SK-N-SH (cell line): ENCODE measurements at regions not wholly inside any gene's neighbourhood (a gene's known extent, or its start where the extent isn't known, plus 50 kb on each side); places are given as distances from the start of the nearest gene placed in this dataset.
"Not testable (repeated sequence)": the region's sequence is repeated elsewhere in the genome, so short reads cannot be mapped to it uniquely, and the experiment has no call there.

Source experiments
- CTCF ChIA-PET: fragments of 300-600, 350-600 bp; formaldehyde crosslinking; extraction: SDS; loops from one replicate; lab custom pipeline; 2021; lab: Yijun Ruan, JAX
- POLR2A ChIA-PET: fragments of 350-600 bp; sonication (Branson Sonifier 250); formaldehyde crosslinking; extraction: SDS; loops from one replicate; lab custom pipeline; 2020; ENCODE audit warnings: antibody characterized with exemption, inconsistent platforms; lab: Yijun Ruan, JAX
- DNase-seq: peaks from one replicate; pipeline ENCODE4 v3.0.0; 2012
- H2AFZ ChIP-seq: fragments of 200-600 bp; sonication (generic); 2 replicates; pipeline ENCODE4 v1.8.1; 2016; ENCODE audit warnings: antibody characterized with exemption, mild to moderate bottlenecking, low read depth
- H3F3A ChIP-seq: fragments of 200-600 bp; sonication (generic); replicated peaks from 2 replicates; pipeline ENCODE3; 2016; ENCODE audit warnings: antibody characterized with exemption, mild to moderate bottlenecking; ENCODE audit not compliant: insufficient read depth
- H3K27ac ChIP-seq, 2 experiments: fragments of 200-500 bp in 1 of 2; fragments of 200-600 bp in 1 of 2; sonication (Bioruptor generic) in 1 of 2; sonication (generic), shearing (Covaris generic) in 1 of 2; 2 replicates each; pipeline versions ENCODE4 v1.5.1 to v1.6.1; 2014 to 2016; ENCODE audit warnings: low read depth in 2 of 2, inconsistent platforms in 1 of 2, low read length in 1 of 2, mild to moderate bottlenecking in 1 of 2, mixed read lengths in 1 of 2
- H3K27me3 ChIP-seq: fragments of 200-600 bp; sonication (generic), shearing (Covaris generic); 2 replicates; pipeline ENCODE4 v1.6.1; 2016; ENCODE audit warnings: mixed run types; ENCODE audit not compliant: insufficient read depth
- H3K36me3 ChIP-seq, 2 experiments: fragments of 200-500 bp in 1 of 2; fragments of 200-600 bp in 1 of 2; sonication (Bioruptor generic) in 1 of 2; sonication (generic) in 1 of 2; replicated peaks in 1 of 2; 2 replicates each; pipeline versions ENCODE3 to v1.5.1; 2014 to 2016; ENCODE audit warnings: low read length in 1 of 2, mild to moderate bottlenecking in 1 of 2; ENCODE audit not compliant: insufficient read depth in 2 of 2, control insufficient read depth in 1 of 2
- H3K4me1 ChIP-seq, 2 experiments: fragments of 200-500 bp in 1 of 2; fragments of 200-600 bp in 1 of 2; sonication (Bioruptor generic) in 1 of 2; sonication (generic), shearing (Covaris generic) in 1 of 2; 2 replicates each; pipeline versions ENCODE4 v1.5.1 to v1.6.1; 2014 to 2016; ENCODE audit warnings: low read depth in 1 of 2, low read length in 1 of 2, mixed run types in 1 of 2; ENCODE audit not compliant: insufficient read depth in 2 of 2, control insufficient read depth in 1 of 2
- H3K4me2 ChIP-seq: fragments of 200-600 bp; sonication (generic), shearing (Covaris generic); 2 replicates; pipeline ENCODE4 v1.6.1; 2017; ENCODE audit warnings: mixed run types
- H3K4me3 ChIP-seq, 2 experiments: fragments of 200-500 bp in 1 of 2; fragments of 200-600 bp in 1 of 2; sonication (Bioruptor generic) in 1 of 2; sonication (generic), shearing (Covaris generic) in 1 of 2; 2 replicates each; pipeline versions ENCODE4 v1.5.1 to v1.8.1; 2014 to 2016; ENCODE audit warnings: low read depth in 2 of 2, inconsistent platforms in 1 of 2, low read length in 1 of 2, mild to moderate bottlenecking in 1 of 2, mixed read lengths in 1 of 2, moderate library complexity in 1 of 2
- H3K79me2 ChIP-seq: fragments of 200-600 bp; sonication (generic); 2 replicates; pipeline ENCODE4 v1.8.1; 2017; ENCODE audit warnings: mild to moderate bottlenecking; ENCODE audit not compliant: insufficient read depth
- H3K9ac ChIP-seq: fragments of 200-600 bp; sonication (generic); 2 replicates; pipeline ENCODE4 v1.6.1; 2017; ENCODE audit warnings: mixed run types
- H3K9me2 ChIP-seq: fragments of 200-600 bp; sonication (generic); 2 replicates; pipeline ENCODE4 v1.6.1; 2017; ENCODE audit warnings: mixed run types
- H3K9me3 ChIP-seq: fragments of 200-600 bp; sonication (generic); 2 replicates; pipeline ENCODE4 v1.6.1; 2017; ENCODE audit warnings: mixed run types, mild to moderate bottlenecking, moderate library complexity
- H4K20me1 ChIP-seq: fragments of 200-600 bp; sonication (generic); 2 replicates; pipeline ENCODE4 v1.6.1; 2017; ENCODE audit warnings: mild to moderate bottlenecking, mixed run types; ENCODE audit not compliant: insufficient read depth
- JUND ChIP-seq: IDR thresholded peaks from 2 replicates; pipeline ENCODE4 v1.4.0; 2012
- MXI1 ChIP-seq: IDR thresholded peaks from 2 replicates; pipeline ENCODE4 v1.6.1; 2012; ENCODE audit warnings: mild to moderate bottlenecking, low read depth, low read length, improper control_type of control experiment
- RFX5 ChIP-seq: IDR thresholded peaks from 2 replicates; pipeline ENCODE4 v1.6.1; 2012; ENCODE audit warnings: mild to moderate bottlenecking, improper control_type of control experiment, low read length
- RXRA ChIP-seq: IDR thresholded peaks from 2 replicates; pipeline ENCODE4 v1.4.0; 2012; ENCODE audit warnings: low read depth, mild to moderate bottlenecking, borderline replicate concordance
- SIN3A ChIP-seq: IDR thresholded peaks from 2 replicates; pipeline ENCODE4 v1.6.1; 2012; ENCODE audit warnings: low read depth, mild to moderate bottlenecking, low read length, moderate library complexity, borderline replicate concordance
- SMC3 ChIP-seq: IDR thresholded peaks from 2 replicates; pipeline ENCODE4 v1.6.1; 2012; ENCODE audit warnings: low read depth, low read length, improper control_type of control experiment
- TCF12 ChIP-seq: IDR thresholded peaks from 2 replicates; pipeline ENCODE4 v1.4.0; 2012
- TEAD4 ChIP-seq: IDR thresholded peaks from 2 replicates; pipeline ENCODE4 v1.4.0; 2012; ENCODE audit warnings: mild to moderate bottlenecking, borderline replicate concordance; ENCODE audit not compliant: insufficient read depth
- WGBS: methylation state at CpG from one replicate; pipeline ENCODE4 v1.1.6; 2017; ENCODE audit warnings: low lambda C conversion rate; 5-methylcytosine and 5-hydroxymethylcytosine counted together
- TF ChIP-seq, protein P1 (sequence below): IDR thresholded peaks from 2 replicates; pipeline ENCODE4 v1.4.0; 2012; ENCODE audit warnings: low read depth
- TF ChIP-seq, protein P2 (sequence below): IDR thresholded peaks from 2 replicates; pipeline ENCODE4 v1.6.1; 2012; ENCODE audit warnings: mild to moderate bottlenecking, low read depth, low read length, moderate library complexity
- TF ChIP-seq, protein P3 (sequence below): IDR thresholded peaks from 2 replicates; pipeline ENCODE4 v1.4.0; 2012; ENCODE audit warnings: low read depth, borderline replicate concordance

DNA sequence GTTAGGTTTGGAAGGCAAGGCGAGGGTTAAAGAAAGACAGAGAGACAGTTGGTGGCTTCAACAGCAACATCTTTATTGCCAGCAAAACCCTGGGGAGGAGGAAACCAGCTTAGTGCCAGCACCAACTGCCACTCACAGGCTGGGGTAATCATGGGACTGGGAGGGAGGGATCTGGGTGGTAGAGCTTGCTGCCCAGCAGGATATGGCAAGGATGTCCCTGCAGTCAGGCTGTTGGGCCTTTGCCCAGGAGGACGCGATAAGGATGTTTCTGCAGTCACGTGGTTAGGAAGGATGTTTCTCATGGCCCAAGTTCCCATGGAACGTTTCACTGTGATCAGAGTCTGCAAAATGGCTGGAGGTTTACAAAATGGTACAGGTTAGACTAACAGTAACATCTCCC lies 233.5 kb downstream of the POTED start:
- H4K20me1 ChIP-seq, H3K4me1 ChIP-seq, H3K27me3 ChIP-seq, DNase-seq, H3K9me2 ChIP-seq, H3K27ac ChIP-seq, CTCF ChIA-PET, POLR2A ChIA-PET, H2AFZ ChIP-seq, H3K4me2 ChIP-seq, H3K36me3 ChIP-seq, H3K9me3 ChIP-seq, H3F3A ChIP-seq, H3K9ac ChIP-seq, H3K79me2 ChIP-seq, H3K4me3 ChIP-seq: not testable (repeated sequence)
- 35% methylated on average over 5 of the region's 5 CpGs for WGBS

DNA sequence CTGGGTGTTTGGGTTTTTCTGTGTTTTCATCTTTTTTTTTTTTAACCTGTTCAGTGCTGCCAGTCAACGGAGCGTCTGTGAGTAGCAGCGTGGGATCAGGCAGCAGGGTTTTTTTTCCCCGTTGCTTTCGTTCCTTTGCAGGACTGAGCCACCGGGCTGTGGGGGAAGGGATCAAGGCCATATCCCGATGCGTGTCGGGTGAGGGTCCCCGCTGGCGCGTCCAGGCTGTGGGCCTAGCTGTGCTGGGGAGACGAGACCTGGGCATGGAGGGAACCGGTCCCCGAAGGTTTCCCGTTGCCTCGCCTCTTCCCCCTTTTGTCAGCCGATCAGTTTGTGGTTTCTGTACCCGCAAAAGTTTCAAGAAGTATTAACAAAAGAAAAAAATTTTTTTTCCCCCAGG lies 218.1 kb downstream of the POTED start:
- H3K36me3 ChIP-seq, DNase-seq, H3K4me1 ChIP-seq, H3K4me2 ChIP-seq, H3K9ac ChIP-seq, H3K27me3 ChIP-seq, H3K9me3 ChIP-seq, POLR2A ChIA-PET, CTCF ChIA-PET, H3K9me2 ChIP-seq, H4K20me1 ChIP-seq, H3K79me2 ChIP-seq, H2AFZ ChIP-seq, H3F3A ChIP-seq, H3K27ac ChIP-seq, H3K4me3 ChIP-seq: not testable (repeated sequence)
- 53% methylated on average over 19 of the region's 19 CpGs for WGBS

DNA sequence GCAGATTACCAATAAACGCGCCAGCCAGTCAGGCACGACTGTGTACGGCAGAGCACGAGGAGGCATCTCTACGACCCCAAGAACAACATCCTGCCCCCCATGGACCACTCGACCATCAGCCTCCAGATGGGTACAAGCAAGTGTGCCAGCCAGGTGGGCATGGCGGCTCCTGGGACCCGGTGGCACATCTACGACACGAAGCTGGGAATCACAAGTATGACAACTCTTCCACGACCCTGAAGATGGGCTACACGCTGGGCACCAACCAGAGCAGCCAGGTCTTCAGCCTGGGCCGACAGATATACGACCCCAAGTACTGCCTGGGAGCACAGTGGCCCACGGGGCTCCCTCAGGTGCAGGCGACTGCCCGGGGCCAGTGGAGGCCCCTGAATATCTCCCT lies 217.6 kb downstream of the POTED start:
- Histone ChIP-seq H3K27ac (no peak overlapping the region), H3K4me1 (no peaks in the 10 kb centered on the region), H3K79me2 (no peaks in the 10 kb centered on the region), H3K4me2 (no peak overlapping the region), H3F3A (no peaks in the 10 kb centered on the region), H3K9me3 (no peaks in the 10 kb centered on the region), H3K4me3 (no peak overlapping the region), H3K9me2 (no peaks in the 10 kb centered on the region), H3K36me3 (no peaks in the 10 kb centered on the region), H4K20me1 (no peaks in the 10 kb centered on the region), H3K27me3 (no peaks in the 10 kb centered on the region), H3K9ac (no peak overlapping the region), H2AFZ (no peak overlapping the region)
- CTCF ChIA-PET, result no interaction called here
- POLR2A ChIA-PET, result no interaction called here
- DNase-seq, result peak; percentile 3
- TF ChIP-seq RXRA (no peak), SMC3 (no peak), TEAD4 (no peak), RFX5 (no peak), TCF12 (no peak), SIN3A (no peak), JUND (no peak), MXI1 (no peak)
- TF ChIP-seq, protein P1, sequence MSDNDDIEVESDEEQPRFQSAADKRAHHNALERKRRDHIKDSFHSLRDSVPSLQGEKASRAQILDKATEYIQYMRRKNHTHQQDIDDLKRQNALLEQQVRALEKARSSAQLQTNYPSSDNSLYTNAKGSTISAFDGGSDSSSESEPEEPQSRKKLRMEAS, result no peak
- TF ChIP-seq, protein P2, sequence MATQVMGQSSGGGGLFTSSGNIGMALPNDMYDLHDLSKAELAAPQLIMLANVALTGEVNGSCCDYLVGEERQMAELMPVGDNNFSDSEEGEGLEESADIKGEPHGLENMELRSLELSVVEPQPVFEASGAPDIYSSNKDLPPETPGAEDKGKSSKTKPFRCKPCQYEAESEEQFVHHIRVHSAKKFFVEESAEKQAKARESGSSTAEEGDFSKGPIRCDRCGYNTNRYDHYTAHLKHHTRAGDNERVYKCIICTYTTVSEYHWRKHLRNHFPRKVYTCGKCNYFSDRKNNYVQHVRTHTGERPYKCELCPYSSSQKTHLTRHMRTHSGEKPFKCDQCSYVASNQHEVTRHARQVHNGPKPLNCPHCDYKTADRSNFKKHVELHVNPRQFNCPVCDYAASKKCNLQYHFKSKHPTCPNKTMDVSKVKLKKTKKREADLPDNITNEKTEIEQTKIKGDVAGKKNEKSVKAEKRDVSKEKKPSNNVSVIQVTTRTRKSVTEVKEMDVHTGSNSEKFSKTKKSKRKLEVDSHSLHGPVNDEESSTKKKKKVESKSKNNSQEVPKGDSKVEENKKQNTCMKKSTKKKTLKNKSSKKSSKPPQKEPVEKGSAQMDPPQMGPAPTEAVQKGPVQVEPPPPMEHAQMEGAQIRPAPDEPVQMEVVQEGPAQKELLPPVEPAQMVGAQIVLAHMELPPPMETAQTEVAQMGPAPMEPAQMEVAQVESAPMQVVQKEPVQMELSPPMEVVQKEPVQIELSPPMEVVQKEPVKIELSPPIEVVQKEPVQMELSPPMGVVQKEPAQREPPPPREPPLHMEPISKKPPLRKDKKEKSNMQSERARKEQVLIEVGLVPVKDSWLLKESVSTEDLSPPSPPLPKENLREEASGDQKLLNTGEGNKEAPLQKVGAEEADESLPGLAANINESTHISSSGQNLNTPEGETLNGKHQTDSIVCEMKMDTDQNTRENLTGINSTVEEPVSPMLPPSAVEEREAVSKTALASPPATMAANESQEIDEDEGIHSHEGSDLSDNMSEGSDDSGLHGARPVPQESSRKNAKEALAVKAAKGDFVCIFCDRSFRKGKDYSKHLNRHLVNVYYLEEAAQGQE, result no peak
- TF ChIP-seq, protein P3, sequence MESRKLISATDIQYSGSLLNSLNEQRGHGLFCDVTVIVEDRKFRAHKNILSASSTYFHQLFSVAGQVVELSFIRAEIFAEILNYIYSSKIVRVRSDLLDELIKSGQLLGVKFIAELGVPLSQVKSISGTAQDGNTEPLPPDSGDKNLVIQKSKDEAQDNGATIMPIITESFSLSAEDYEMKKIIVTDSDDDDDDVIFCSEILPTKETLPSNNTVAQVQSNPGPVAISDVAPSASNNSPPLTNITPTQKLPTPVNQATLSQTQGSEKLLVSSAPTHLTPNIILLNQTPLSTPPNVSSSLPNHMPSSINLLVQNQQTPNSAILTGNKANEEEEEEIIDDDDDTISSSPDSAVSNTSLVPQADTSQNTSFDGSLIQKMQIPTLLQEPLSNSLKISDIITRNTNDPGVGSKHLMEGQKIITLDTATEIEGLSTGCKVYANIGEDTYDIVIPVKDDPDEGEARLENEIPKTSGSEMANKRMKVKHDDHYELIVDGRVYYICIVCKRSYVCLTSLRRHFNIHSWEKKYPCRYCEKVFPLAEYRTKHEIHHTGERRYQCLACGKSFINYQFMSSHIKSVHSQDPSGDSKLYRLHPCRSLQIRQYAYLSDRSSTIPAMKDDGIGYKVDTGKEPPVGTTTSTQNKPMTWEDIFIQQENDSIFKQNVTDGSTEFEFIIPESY, result no peak
- WGBS, result 17% methylated on average over 8 of the region's 18 CpGs

DNA sequence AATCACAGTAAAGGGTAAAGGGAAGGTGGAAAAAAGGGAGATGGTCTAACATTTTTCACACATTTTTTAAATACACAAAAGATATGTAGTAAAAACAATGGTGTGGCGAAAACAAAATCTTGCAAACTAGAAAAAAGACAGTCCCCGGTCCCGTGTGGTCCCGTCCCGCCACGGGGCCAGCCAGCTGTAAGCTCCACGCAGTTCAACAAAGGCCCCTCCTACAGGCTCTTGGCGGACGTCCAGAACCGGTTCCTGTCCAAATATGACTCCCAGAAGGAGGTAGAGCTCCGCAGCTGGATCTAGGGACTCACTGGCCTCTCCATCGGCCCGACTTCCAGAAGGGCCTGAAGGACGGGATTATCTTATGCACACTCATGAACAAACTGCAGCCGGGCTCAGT lies 216.9 kb downstream of the POTED start:
- H3K4me2 ChIP-seq, H3K36me3 ChIP-seq, CTCF ChIA-PET, H3K4me1 ChIP-seq, H3K79me2 ChIP-seq, H2AFZ ChIP-seq, H4K20me1 ChIP-seq, H3K9me3 ChIP-seq, H3K9me2 ChIP-seq, H3K4me3 ChIP-seq, H3K27ac ChIP-seq, POLR2A ChIA-PET, H3K27me3 ChIP-seq, H3F3A ChIP-seq, DNase-seq, H3K9ac ChIP-seq: not testable (repeated sequence)
- WGBS, result 34% methylated on average over 9 of the region's 15 CpGs
